GM21381 (cell line): ENCODE measurements at regions not wholly inside any gene's neighbourhood (a gene's known extent, or its start where the extent isn't known, plus 50 kb on each side); places are given as distances from the start of the nearest gene placed in this dataset.

Experiments
- ATAC-seq: cut with Tn5 transposase; IDR thresholded peaks from one replicate; pipeline ENCODE4 v1.9.1; 2021; ENCODE audit warnings: mild to moderate bottlenecking, moderate library complexity; ENCODE audit not compliant: unreplicated experiment

- ATAC-seq = no peak
These were observed 400.6 kb downstream of the PTPRU start for GRCh38 chr1:29636936-29637335.

- no peak for ATAC-seq
These were observed 399.4 kb downstream of the PTPRU start for GRCh38 chr1:29635501-29636263.

- no peak for ATAC-seq
These were observed 398.5 kb downstream of the PTPRU start for GRCh38 chr1:29634746-29635335.

- no peak for ATAC-seq
These were observed 398.0 kb downstream of the PTPRU start for GRCh38 chr1:29634324-29634723.

- ATAC-seq = no peak
These were observed 397.4 kb downstream of the PTPRU start for GRCh38 chr1:29633771-29634170.

- ATAC-seq = no peak
These were observed 396.7 kb downstream of the PTPRU start for GRCh38 chr1:29632806-29633615.

- ATAC-seq = no peak
These were observed 395.8 kb downstream of the PTPRU start for GRCh38 chr1:29631836-29632805.

- no peak for ATAC-seq
These were observed 395.0 kb downstream of the PTPRU start for GRCh38 chr1:29631361-29631760.

GRCh38 chr1:29630756-29631155 is 394.4 kb downstream of the PTPRU start:
- ATAC-seq = no peak

GRCh38 chr1:29629814-29630516 is 393.6 kb downstream of the PTPRU start:
- no peak for ATAC-seq

- no peak for ATAC-seq
These were observed 393.1 kb downstream of the PTPRU start for GRCh38 chr1:29629401-29629800.

- no peak for ATAC-seq
These were observed 391.9 kb downstream of the PTPRU start for GRCh38 chr1:29628190-29628589.

GRCh38 chr1:29626726-29627125 is 390.4 kb downstream of the PTPRU start:
- no peak for ATAC-seq

GRCh38 chr1:29626066-29626465 is 389.7 kb downstream of the PTPRU start:
- ATAC-seq = no peak

GRCh38 chr1:29625084-29625420 is 388.7 kb downstream of the PTPRU start:
- no peak for ATAC-seq

GRCh38 chr1:29624320-29625083 is 388.2 kb downstream of the PTPRU start:
- no peak for ATAC-seq

GRCh38 chr1:29623501-29623900 is 387.2 kb downstream of the PTPRU start:
- no peak for ATAC-seq

GRCh38 chr1:29621826-29622435 is 385.6 kb downstream of the PTPRU start:
- no peak for ATAC-seq

GRCh38 chr1:29620631-29621030 is 384.3 kb downstream of the PTPRU start:
- ATAC-seq = no peak
